ENCODE measurements at regions not wholly inside any gene's neighbourhood (a gene's known extent, or its start where the extent isn't known, plus 50 kb on each side); places are given as distances from the start of the nearest gene placed in this dataset.

- TF ChIP-seq, protein P1, sequence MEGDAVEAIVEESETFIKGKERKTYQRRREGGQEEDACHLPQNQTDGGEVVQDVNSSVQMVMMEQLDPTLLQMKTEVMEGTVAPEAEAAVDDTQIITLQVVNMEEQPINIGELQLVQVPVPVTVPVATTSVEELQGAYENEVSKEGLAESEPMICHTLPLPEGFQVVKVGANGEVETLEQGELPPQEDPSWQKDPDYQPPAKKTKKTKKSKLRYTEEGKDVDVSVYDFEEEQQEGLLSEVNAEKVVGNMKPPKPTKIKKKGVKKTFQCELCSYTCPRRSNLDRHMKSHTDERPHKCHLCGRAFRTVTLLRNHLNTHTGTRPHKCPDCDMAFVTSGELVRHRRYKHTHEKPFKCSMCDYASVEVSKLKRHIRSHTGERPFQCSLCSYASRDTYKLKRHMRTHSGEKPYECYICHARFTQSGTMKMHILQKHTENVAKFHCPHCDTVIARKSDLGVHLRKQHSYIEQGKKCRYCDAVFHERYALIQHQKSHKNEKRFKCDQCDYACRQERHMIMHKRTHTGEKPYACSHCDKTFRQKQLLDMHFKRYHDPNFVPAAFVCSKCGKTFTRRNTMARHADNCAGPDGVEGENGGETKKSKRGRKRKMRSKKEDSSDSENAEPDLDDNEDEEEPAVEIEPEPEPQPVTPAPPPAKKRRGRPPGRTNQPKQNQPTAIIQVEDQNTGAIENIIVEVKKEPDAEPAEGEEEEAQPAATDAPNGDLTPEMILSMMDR (conservative IDR thresholded peaks at IDR 0.05), result no peak
- no peak overlapping the region for H3K27ac ChIP-seq
Observed at GRCh38 chr9:11257992-11258391, 645.2 kb upstream of the PTPRD start.

- TF ChIP-seq, protein P1 (conservative IDR thresholded peaks at IDR 0.05), result no peak
Observed at GRCh38 chr9:11269036-11269435, 656.2 kb upstream of the PTPRD start.

DNA sequence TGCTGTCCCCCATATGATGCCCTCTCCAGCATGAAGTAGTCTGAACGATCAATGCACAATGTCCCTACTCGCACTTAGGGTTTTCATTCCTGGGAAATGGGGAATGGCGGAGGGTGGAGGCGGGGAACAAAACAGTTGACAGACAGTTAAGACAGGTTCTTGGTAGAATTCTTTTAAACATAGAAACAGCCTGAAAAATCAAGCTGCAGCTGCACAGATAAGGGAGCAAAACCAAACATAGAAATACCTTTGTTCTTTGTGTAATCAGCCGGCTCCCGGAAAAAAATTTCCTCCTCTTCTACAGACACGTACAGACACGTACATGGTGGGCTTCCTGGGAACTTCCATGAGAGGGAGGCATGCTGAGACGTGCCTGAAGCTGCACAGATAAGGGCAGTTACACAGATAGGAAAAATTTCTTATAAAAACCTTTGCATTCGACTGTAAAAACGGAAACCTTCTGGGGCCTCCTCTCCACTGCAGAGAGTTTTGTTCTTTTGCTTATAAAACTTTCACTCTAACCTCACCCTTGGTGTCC, 662.4 kb upstream of the PTPRD start:
- TF ChIP-seq, protein P1 (conservative IDR thresholded peaks at IDR 0.05), result no peak
- no peak overlapping the region for H3K27ac ChIP-seq

More at GRCh38 chr9:11269036-11269435, 656.2 kb upstream of the PTPRD start:
- no peak overlapping the region for H3K27ac ChIP-seq

DNA sequence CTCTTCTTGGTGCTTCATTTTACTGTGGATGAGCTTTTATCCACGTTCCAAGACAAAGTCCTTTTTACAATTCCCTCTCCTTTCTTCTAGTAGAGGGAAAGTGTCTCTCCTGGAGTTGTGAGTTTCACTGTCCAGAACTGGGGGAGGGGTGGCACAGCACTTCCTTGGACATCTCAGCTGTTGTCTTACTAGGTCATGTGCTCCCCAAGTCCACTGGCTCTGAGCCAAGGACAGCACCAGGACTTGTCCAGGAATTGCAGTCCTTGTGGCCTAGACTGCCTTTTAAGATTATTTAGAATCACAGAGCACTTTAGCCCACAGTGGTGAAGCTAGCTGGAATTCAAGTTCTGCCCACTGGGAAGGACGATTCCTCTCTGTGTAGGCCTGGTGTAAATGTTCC, 700.2 kb upstream of the PTPRD start:
- H3K27ac ChIP-seq, result no peak overlapping the region
- TF ChIP-seq, protein P1 (conservative IDR thresholded peaks at IDR 0.05), result no peak

DNA sequence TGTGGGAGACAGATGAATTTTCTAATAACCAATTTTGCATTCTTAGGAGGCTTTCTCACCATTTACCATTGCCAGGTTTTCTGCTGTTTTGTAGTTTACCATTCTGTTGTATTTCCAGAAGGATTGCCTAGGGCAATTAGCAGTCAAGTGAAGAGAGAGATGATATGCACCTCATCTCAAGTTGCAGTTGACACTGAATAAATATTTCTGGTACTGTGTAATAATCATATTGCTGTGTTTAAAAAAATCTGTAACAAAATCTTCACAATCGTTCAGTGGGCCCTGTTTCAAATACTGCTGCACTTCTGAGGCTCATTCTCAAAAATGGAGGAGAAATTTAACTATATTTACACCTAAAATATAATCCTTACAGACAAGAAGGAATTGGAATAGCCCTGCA, 706.1 kb upstream of the PTPRD start:
- H3K27ac ChIP-seq, result no peak overlapping the region
- TF ChIP-seq, protein P1 (conservative IDR thresholded peaks at IDR 0.05), result no peak

DNA sequence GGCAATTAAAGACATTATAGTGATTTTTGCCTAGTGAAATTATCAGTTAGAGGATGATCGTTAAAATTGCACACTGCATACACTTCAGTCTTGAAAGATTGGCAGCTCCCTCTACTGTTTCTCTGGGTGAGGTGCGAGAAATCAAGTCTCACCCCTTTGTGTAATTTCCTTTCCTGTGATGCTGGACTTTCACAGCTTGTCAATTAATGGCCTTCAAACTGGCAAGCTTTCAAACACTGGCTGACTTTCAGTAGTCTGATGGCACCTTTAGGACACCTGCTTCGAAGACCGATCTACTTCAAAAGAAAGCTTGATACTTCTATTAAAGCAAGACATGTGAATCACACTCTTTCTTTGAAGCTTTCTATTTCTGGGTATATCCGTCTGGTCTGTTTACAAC, 706.7 kb upstream of the PTPRD start:
- no peak overlapping the region for H3K27ac ChIP-seq
- TF ChIP-seq, protein P1 (conservative IDR thresholded peaks at IDR 0.05), result peak; percentile 85

- TF ChIP-seq, protein P1 (conservative IDR thresholded peaks at IDR 0.05), result no peak
- no peak overlapping the region for H3K27ac ChIP-seq
Observed at GRCh38 chr9:11320989-11321388, 708.2 kb upstream of the PTPRD start.

All from VCaP (cell line).